Dendritic cell treated with granulocyte-macrophage colony-stimulating factor and Interleukin-4, amounts not matched to agents 40 ng/mL and 50 ng/mL, for 4 days (primary cell): ENCODE measurements at regions not wholly inside any gene's neighbourhood (a gene's known extent, or its start where the extent isn't known, plus 50 kb on each side); places are given as distances from the start of the nearest gene placed in this dataset.

Source experiments
- H3K27ac Mint-ChIP-seq: one replicate; pipeline ENCODE4 v1.8.0; 2022; ENCODE audit warnings: mild to moderate bottlenecking, mixed read lengths
- H3K27me3 Mint-ChIP-seq: one replicate; pipeline ENCODE4 v1.8.0; 2022; ENCODE audit warnings: mild to moderate bottlenecking, mixed read lengths
- H3K36me3 Mint-ChIP-seq: one replicate; pipeline ENCODE4 v1.8.0; 2022; ENCODE audit warnings: low read depth, mixed read lengths
- H3K4me1 Mint-ChIP-seq: one replicate; pipeline ENCODE4 v1.8.0; 2022; ENCODE audit warnings: low read depth, mixed read lengths
- H3K4me3 Mint-ChIP-seq: one replicate; pipeline ENCODE4 v1.8.0; 2022; ENCODE audit warnings: mild to moderate bottlenecking, moderate library complexity, mixed read lengths
- H3K9me3 Mint-ChIP-seq: one replicate; pipeline ENCODE4 v1.8.0; 2022; ENCODE audit warnings: mixed read lengths
- intact Hi-C: fragments of 100-400 bp; cut with micrococcal nuclease; formaldehyde crosslinking; loops from one replicate; pipeline ENCODE4 v1.15.0; 2022

GRCh38 chr14:40623643-40624042 is 983.0 kb upstream of the LRFN5 start:
- Mint-ChIP-seq H3K9me3 (peaks cover 19% of the 10 kb centered on the region), H3K36me3 (no peaks in the 10 kb centered on the region), H3K4me3 (no peak overlapping the region), H3K4me1 (no peaks in the 10 kb centered on the region), H3K27me3 (no peaks in the 10 kb centered on the region), H3K27ac (no peak overlapping the region)
- intact Hi-C loops = no loop called here

DNA sequence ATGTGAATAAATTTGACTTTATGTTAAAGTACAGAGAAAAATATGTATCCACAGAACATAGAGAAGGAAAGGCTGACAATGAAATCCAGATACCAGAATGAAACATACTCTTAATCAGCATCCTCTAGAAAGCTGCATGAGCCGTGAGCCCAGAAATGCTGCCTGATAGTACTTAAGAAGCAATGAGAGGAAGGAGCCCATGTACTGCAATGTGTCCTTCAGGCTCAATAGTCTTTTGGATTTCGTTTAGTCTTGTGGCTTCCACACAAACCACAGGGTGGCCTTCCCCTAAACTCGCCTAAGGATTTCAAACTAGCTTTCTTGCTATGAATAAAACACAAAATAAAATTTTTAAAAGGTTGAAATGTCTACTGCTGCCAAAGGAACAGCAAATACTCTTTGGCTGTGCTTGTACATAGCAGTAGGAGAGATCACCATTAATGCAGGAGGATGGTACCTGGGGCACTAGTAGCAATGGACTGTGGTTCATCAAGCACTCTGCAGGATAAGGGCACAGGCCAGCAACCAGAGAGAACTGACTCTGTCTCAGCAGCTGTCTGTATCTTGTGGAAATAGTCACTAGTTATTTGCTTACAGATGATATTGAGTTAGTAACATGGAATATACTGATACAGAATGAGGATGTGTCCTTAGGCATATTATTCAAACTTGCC is 988.3 kb upstream of the LRFN5 start:
- H3K4me1 Mint-ChIP-seq = no peaks in the 10 kb centered on the region
- H3K36me3 Mint-ChIP-seq = no peaks in the 10 kb centered on the region
- intact Hi-C loops = no loop called here
- peaks cover 11% of the 10 kb centered on the region for H3K9me3 Mint-ChIP-seq
- no peaks in the 10 kb centered on the region for H3K27me3 Mint-ChIP-seq
- H3K27ac Mint-ChIP-seq = no peak overlapping the region
- H3K4me3 Mint-ChIP-seq = no peak overlapping the region

DNA sequence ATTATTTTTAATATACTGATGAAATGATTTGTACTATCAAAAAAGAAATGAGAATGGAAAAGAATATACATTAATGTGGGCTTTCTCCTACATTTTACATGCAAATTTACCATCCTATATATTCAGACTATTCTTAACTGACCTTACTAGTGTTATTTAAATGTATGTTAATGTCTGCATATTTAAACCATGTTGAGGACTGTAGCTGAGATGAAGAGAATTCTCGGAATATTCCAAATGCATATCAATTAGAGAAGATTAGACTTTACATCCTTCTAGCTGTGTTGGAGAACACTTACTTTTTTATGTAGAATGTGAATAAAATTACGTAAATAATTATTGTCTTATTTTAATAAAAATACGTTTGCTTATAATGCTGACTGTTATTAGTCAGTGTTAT is 990.1 kb upstream of the LRFN5 start:
- H3K27me3 Mint-ChIP-seq = no peaks in the 10 kb centered on the region
- no peaks in the 10 kb centered on the region for H3K36me3 Mint-ChIP-seq
- no peak overlapping the region for H3K4me3 Mint-ChIP-seq
- intact Hi-C loops = no loop called here
- no peak overlapping the region for H3K27ac Mint-ChIP-seq
- H3K4me1 Mint-ChIP-seq = no peaks in the 10 kb centered on the region
- peaks cover 16% of the 10 kb centered on the region for H3K9me3 Mint-ChIP-seq

DNA sequence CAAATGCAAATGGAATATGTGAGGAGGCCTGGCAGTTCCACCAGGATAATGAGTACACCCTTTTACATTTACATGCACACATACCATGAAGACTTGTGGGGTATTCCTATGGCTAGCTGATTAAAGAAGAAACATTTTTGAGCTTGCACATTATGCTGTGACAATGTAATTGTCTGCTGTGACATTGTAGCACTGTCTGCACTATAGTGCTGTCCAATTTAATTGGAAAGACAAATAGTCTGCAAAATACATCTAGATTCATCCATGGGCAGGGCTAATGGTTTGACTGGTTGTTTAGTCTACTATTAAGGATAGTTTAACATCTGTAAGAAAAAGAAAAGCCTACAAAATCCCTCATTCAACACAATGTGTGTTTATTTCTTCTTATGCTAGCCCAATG is 1005.6 kb upstream of the LRFN5 start:
- H3K4me3 Mint-ChIP-seq = no peak overlapping the region
- H3K27ac Mint-ChIP-seq = no peak overlapping the region
- H3K4me1 Mint-ChIP-seq = no peaks in the 10 kb centered on the region
- intact Hi-C loops = no loop called here
- H3K9me3 Mint-ChIP-seq = no peaks in the 10 kb centered on the region
- no peaks in the 10 kb centered on the region for H3K36me3 Mint-ChIP-seq
- no peaks in the 10 kb centered on the region for H3K27me3 Mint-ChIP-seq

- H3K27me3 Mint-ChIP-seq = no peaks in the 10 kb centered on the region
- no peaks in the 10 kb centered on the region for H3K9me3 Mint-ChIP-seq
- H3K4me3 Mint-ChIP-seq = no peak overlapping the region
- H3K4me1 Mint-ChIP-seq = no peaks in the 10 kb centered on the region
- H3K36me3 Mint-ChIP-seq = no peaks in the 10 kb centered on the region
- intact Hi-C loops = no loop called here
- H3K27ac Mint-ChIP-seq = no peak overlapping the region
Observed at GRCh38 chr14:40599725-40600124, 1007.0 kb upstream of the LRFN5 start.

- peaks cover 15% of the 10 kb centered on the region for H3K9me3 Mint-ChIP-seq
- intact Hi-C loops = no loop called here
- H3K4me3 Mint-ChIP-seq = no peak overlapping the region
- H3K36me3 Mint-ChIP-seq = no peaks in the 10 kb centered on the region
- no peaks in the 10 kb centered on the region for H3K4me1 Mint-ChIP-seq
- no peaks in the 10 kb centered on the region for H3K27me3 Mint-ChIP-seq
- no peak overlapping the region for H3K27ac Mint-ChIP-seq
Observed at GRCh38 chr14:40581264-40581663, 1025.4 kb upstream of the LRFN5 start.

- H3K27ac Mint-ChIP-seq = no peak overlapping the region
- intact Hi-C loops = no loop called here
- no peaks in the 10 kb centered on the region for H3K27me3 Mint-ChIP-seq
- H3K9me3 Mint-ChIP-seq = peaks cover 23% of the 10 kb centered on the region
- no peaks in the 10 kb centered on the region for H3K36me3 Mint-ChIP-seq
- no peaks in the 10 kb centered on the region for H3K4me1 Mint-ChIP-seq
- H3K4me3 Mint-ChIP-seq = no peak overlapping the region
Observed at GRCh38 chr14:40576880-40577478, 1029.7 kb upstream of the LRFN5 start.

DNA sequence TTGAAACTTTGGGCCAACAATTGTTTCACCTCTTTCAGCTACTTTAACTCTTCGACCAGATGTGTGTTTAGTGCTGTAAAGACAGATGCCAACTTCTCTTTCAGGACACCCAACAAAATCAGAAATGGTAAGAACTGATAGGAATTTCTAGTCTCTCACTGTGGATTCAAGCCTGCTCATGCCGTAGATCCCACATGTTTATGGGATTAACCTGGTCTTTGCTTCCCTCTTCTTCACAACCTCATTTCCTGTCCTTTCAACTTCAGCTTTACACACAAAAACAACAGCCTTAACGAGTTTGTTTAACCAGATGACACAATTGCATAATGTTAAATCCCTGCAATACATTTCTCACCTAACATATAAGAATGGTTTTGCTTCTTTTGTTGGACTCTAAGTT is 1031.9 kb upstream of the LRFN5 start:
- H3K4me1 Mint-ChIP-seq = no peaks in the 10 kb centered on the region
- no peaks in the 10 kb centered on the region for H3K27me3 Mint-ChIP-seq
- H3K4me3 Mint-ChIP-seq = no peak overlapping the region
- peaks cover 23% of the 10 kb centered on the region for H3K9me3 Mint-ChIP-seq
- H3K36me3 Mint-ChIP-seq = no peaks in the 10 kb centered on the region
- no peak overlapping the region for H3K27ac Mint-ChIP-seq
- intact Hi-C loops = no loop called here

DNA sequence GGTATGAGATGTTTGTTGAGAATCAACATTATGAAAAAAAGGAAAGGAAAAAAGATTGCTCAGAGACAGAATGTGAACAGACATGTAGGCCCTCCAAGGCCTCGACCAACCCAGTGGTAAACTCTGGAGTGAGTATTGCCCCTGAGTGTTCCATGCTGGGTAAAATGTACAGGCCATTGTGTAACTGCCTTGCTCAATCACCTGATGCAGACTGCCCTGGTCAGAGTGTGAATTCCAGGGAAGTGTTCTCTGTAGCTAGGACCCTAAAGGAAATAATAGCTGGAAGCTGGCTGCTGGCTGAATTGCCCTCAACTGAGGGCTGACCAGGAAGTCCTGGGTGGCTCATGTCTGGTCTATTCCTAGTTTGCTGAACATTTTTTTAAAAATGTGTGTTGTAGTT is 1081.4 kb upstream of the LRFN5 start:
- intact Hi-C loops = no loop called here
- no peak overlapping the region for H3K27ac Mint-ChIP-seq
- no peaks in the 10 kb centered on the region for H3K4me1 Mint-ChIP-seq
- no peaks in the 10 kb centered on the region for H3K27me3 Mint-ChIP-seq
- H3K4me3 Mint-ChIP-seq = no peak overlapping the region
- no peaks in the 10 kb centered on the region for H3K9me3 Mint-ChIP-seq
- H3K36me3 Mint-ChIP-seq = no peaks in the 10 kb centered on the region

DNA sequence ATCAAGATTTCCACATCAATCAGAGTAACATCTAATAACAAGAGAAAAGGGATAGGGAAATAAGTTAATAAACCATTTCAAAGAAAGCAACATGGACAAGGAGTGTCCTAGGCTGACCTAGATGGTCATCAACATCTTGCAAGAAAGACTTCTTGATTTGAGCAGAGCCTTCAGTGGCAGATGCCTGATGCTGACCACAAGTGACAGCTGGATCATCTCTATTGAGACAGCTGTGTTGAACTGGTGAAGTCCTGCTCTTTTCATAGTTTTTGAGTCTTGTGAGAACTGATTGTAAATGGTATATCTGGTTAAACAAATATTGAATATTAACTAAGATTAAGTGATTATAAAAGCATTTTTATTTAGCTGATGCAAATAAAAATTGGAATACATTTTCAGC is 1083.6 kb upstream of the LRFN5 start:
- Mint-ChIP-seq H3K4me1 (no peaks in the 10 kb centered on the region), H3K27me3 (no peaks in the 10 kb centered on the region), H3K36me3 (no peaks in the 10 kb centered on the region), H3K4me3 (no peak overlapping the region), H3K9me3 (no peaks in the 10 kb centered on the region), H3K27ac (no peak overlapping the region)
- intact Hi-C loops = no loop called here

- no peaks in the 10 kb centered on the region for H3K27me3 Mint-ChIP-seq
- H3K36me3 Mint-ChIP-seq = no peaks in the 10 kb centered on the region
- no peak overlapping the region for H3K27ac Mint-ChIP-seq
- intact Hi-C loops = no loop called here
- peaks cover 16% of the 10 kb centered on the region for H3K9me3 Mint-ChIP-seq
- H3K4me3 Mint-ChIP-seq = no peak overlapping the region
- H3K4me1 Mint-ChIP-seq = no peaks in the 10 kb centered on the region
Observed at GRCh38 chr14:40494483-40494882, 1062.2 kb upstream of the FBXO33 start.

DNA sequence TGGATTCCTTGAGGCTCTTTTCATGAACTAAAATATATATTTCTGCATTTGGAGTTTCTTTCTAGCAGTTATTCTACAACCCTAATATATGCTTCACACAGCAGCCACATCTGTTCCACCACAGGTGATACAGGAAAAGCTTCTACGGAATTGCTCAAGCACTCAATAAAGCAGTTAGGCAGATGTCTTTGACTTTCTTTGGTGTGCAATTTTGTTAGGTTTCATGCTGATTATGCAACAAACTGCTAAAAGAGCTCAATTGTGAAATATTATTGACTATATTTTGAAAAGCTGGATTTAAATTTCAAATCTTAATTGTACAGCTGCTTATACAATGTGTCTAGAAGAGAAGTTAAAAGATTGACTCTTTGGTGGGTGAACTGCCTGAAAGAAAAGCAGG is 1055.6 kb upstream of the FBXO33 start:
- Mint-ChIP-seq H3K27ac (no peak overlapping the region), H3K4me1 (no peaks in the 10 kb centered on the region), H3K9me3 (peaks cover 13% of the 10 kb centered on the region), H3K36me3 (no peaks in the 10 kb centered on the region), H3K4me3 (no peak overlapping the region), H3K27me3 (no peaks in the 10 kb centered on the region)
- intact Hi-C loops = no loop called here

DNA sequence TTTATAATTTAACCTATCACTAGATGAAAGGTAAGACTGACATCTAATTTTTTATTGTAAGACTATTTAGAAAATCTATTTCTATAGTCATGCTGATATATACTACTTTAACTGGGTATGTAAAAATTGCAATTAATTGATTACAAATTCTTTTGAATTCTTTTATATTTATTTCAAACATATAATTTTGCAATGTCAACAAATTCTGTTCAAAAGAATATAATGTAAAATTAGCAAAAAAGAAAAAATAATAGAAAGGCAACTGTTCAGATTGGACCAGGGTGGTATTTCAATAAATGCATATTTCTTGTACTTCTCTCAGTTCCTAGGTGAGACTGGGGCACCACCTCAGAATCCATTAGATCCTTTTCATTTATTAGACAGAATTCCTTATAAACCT is 1053.5 kb upstream of the FBXO33 start:
- intact Hi-C loops = no loop called here
- Mint-ChIP-seq H3K36me3 (no peaks in the 10 kb centered on the region), H3K4me1 (no peaks in the 10 kb centered on the region)

GRCh38 chr14:40476005-40476404 is 1043.8 kb upstream of the FBXO33 start:
- H3K4me3 Mint-ChIP-seq = no peak overlapping the region
- H3K9me3 Mint-ChIP-seq = peaks cover 44% of the 10 kb centered on the region
- no peaks in the 10 kb centered on the region for H3K36me3 Mint-ChIP-seq
- H3K4me1 Mint-ChIP-seq = no peaks in the 10 kb centered on the region
- no peak overlapping the region for H3K27ac Mint-ChIP-seq
- no peaks in the 10 kb centered on the region for H3K27me3 Mint-ChIP-seq
- intact Hi-C loops = no loop called here

More for the DNA sequence above, 1053.5 kb upstream of the FBXO33 start:
- H3K4me3 Mint-ChIP-seq = no peak overlapping the region
- no peaks in the 10 kb centered on the region for H3K27me3 Mint-ChIP-seq
- H3K27ac Mint-ChIP-seq = no peak overlapping the region
- peaks cover 5% of the 10 kb centered on the region for H3K9me3 Mint-ChIP-seq

DNA sequence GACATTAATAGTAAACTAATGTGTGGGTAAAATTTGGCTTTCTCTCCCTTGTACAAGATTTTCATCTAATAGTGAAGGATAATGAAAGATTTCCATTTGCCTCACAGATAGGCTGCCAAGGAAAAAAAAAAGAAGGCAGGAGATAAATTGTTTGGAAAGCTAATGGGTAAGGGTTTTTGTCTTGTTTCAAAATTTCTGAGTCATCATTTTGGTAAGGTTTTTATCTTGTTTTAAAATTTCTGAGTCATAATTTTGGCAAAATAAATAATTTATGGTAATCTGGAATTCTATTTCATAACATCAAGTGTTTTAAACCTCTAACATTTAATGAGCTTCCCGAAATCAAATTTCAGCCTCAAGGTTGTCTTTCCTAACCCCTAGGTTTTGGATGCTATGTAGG is 1035.7 kb upstream of the FBXO33 start:
- H3K36me3 Mint-ChIP-seq = no peaks in the 10 kb centered on the region
- intact Hi-C loops = no loop called here

More for the DNA sequence above, 1035.7 kb upstream of the FBXO33 start:
- Mint-ChIP-seq H3K27ac (no peak overlapping the region), H3K9me3 (peaks cover 45% of the 10 kb centered on the region), H3K27me3 (no peaks in the 10 kb centered on the region), H3K4me1 (no peaks in the 10 kb centered on the region), H3K4me3 (no peak overlapping the region)
